Heart left ventricle (tissue), 16 donors: ENCODE measurements at regions not wholly inside any gene's neighbourhood (a gene's known extent, or its start where the extent isn't known, plus 50 kb on each side); places are given as distances from the start of the nearest gene placed in this dataset.

Experiments used
- ATAC-seq, 4 donors: fragments of 200-7000 bp; cut with Tn5 transposase; one replicate each; pipeline ENCODE4 v1.9.1; 2020 to 2022; ENCODE audit warnings: moderate library complexity in 4 of 4, mild to moderate bottlenecking in 3 of 4, moderate number of reproducible peaks in 1 of 4
- DNase-seq, 5 donors: peaks; one replicate each; pipeline ENCODE4 v3.0.0-alpha.2; 2020
- H3K27ac ChIP-seq, 12 donors: fragments of 200-600 bp; sonication (generic) in 4 of 12; one replicate each; pipeline versions ENCODE4 v1.5.0 to v1.8.0; 2016 to 2022; ENCODE audit warnings: mild to moderate bottlenecking in 2 of 12
- H3K27me3 ChIP-seq, 9 donors: fragments of 200-600 bp; sonication (generic) in 2 of 9; one replicate each; pipeline versions ENCODE4 v1.5.1 to v1.8.0; 2016 to 2022; ENCODE audit warnings: mild to moderate bottlenecking in 3 of 9
- H3K36me3 ChIP-seq, 9 donors: fragments of 200-600 bp; sonication (generic) in 2 of 9; one replicate each; pipeline versions ENCODE4 v1.5.0 to v1.8.0; 2018 to 2022; ENCODE audit warnings: mild to moderate bottlenecking in 2 of 9
- H3K4me1 ChIP-seq, 12 donors: fragments of 200-600 bp; sonication (generic) in 4 of 12; one replicate each; pipeline versions ENCODE4 v1.5.0 to v1.8.0; 2016 to 2022; ENCODE audit warnings: mild to moderate bottlenecking in 3 of 12
- H3K4me3 ChIP-seq, 12 donors: fragments of 200-600 bp; sonication (generic) in 4 of 12; one replicate each; pipeline versions ENCODE4 v1.5.0 to v1.8.0; 2017 to 2022; ENCODE audit warnings: mild to moderate bottlenecking in 9 of 12, moderate library complexity in 4 of 12
- H3K9me3 ChIP-seq, 12 donors: fragments of 200-600 bp; sonication (generic) in 4 of 12; one replicate each; pipeline versions ENCODE4 v1.5.0 to v1.8.0; 2016 to 2022; ENCODE audit warnings: mild to moderate bottlenecking in 1 of 12
- POLR2A ChIP-seq, 2 donors: fragments of 450-650 bp; IDR thresholded peaks; one replicate each; pipeline ENCODE4 v1.6.1; 2017; ENCODE audit warnings: antibody characterized with exemption in 2 of 2, mild to moderate bottlenecking in 2 of 2, moderate library complexity in 2 of 2
- WGBS, 4 donors: extraction: QIAGEN DNeasy Blood & Tissue Kit in 2 of 4; methylation state at CpG; one replicate each; pipeline versions ENCODE4 v1.1.5 to v1.1.7; 2013 to 2018; 5-methylcytosine and 5-hydroxymethylcytosine counted together
- intact Hi-C, 10 donors: fragments of 100-400 bp; cut with DNase I; formaldehyde crosslinking; loops; one replicate each; pipeline versions ENCODE4 v1.11.1 to v1.14.2; 2022
- TF ChIP-seq, protein P1 (sequence below), 12 donors: fragments of 200-600 bp; sonication (generic) in 4 of 12; IDR thresholded peaks; one replicate each; pipeline versions ENCODE4 v1.5.0 to v1.8.0; 2018 to 2022; ENCODE audit warnings: antibody characterized with exemption in 12 of 12, mild to moderate bottlenecking in 5 of 12
- donor health status: ischemic (EF 13 %, LVEDD 7.1; RV severe dilation, severe dysfunction).
- donor health status: healthy with polysubstance abuse.
- donor health status: DM: no; HTN: yes; CAD: no.
- donor health status: DM: no; HTN: no; CAD: no.
- donor health status: ischemic (EF 25% LVEDD 6.9; RV normal size, moderate dysfunction).
- donor health status: ischemic (EF 25% LVEDD 5.7; RV mildly dilated, moderate dysfunction).
- donor health status: healthy.
- donor health status: DM: yes; HTN: yes; CAD: no.
- donor health status: ischemic (EF 35%, LVEDD 5.7; RV mildly dilated, moderate dysfunction).
- donor health status: nonischemic (EF 11% LVEDD 7.7; RV severe dilation, severe dysfunction).
- donor health status: DM: yes; HTN: yes; CAD: no.
- donor health status: PGD.
- donor health status: ischemic (EF 29% LVEDD 5.4; RV normal size, mild dysfunction).
- donor health status: nonischemic (EF 23%, LVEDD 6.1; RV moderate dilation, normal function).

DNA sequence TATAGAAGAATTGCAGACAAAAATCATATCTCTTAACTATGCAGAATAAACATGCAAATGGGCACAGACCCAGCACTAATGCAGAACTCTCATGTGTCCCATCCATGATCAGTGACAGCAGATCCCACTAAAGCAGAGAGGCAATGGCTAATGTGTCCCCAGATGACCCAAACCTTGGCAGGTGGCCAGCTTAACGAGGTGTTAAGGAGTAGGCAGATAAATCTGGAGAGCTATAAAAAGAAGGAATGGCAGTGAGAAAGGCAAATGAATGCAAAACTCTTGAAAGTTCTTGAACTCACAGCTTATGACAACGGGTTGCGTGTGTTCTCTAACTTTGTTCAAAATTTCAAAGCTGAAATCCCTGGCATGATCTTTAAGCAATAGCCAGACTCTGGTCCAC is 265.4 kb downstream of the RASEF start:
- 26 to 37% (median 30%) methylated on average over 3 of the region's 3 CpGs for WGBS, 4 donors
- intact Hi-C loops: no loop called here
- TF ChIP-seq POLR2A (IDR thresholded peaks at IDR 0.05): no peak
- TF ChIP-seq, protein P1, sequence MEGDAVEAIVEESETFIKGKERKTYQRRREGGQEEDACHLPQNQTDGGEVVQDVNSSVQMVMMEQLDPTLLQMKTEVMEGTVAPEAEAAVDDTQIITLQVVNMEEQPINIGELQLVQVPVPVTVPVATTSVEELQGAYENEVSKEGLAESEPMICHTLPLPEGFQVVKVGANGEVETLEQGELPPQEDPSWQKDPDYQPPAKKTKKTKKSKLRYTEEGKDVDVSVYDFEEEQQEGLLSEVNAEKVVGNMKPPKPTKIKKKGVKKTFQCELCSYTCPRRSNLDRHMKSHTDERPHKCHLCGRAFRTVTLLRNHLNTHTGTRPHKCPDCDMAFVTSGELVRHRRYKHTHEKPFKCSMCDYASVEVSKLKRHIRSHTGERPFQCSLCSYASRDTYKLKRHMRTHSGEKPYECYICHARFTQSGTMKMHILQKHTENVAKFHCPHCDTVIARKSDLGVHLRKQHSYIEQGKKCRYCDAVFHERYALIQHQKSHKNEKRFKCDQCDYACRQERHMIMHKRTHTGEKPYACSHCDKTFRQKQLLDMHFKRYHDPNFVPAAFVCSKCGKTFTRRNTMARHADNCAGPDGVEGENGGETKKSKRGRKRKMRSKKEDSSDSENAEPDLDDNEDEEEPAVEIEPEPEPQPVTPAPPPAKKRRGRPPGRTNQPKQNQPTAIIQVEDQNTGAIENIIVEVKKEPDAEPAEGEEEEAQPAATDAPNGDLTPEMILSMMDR (IDR thresholded peaks at IDR 0.05): no peak

DNA sequence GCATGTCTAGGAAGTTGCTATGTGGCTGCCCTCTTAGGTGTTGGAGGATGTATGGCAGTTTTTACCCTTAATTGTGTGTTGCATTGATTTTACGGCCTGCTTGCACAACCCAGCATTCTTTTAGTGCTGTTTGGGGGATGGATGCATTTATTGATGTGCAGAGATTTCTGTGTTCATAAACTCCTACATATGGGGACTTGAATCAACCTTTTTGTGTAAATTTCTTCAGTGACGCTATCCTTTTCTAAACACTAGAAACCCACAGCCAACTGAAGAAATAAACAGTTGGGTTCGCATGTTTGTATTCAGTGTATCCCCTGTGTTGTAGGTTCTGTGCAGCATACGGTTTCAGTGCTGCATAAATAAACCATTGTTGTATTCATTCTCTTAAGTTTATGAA is 263.7 kb downstream of the RASEF start:
- 85 to 89% (median 88%) methylated on average over 4 of the region's 4 CpGs for WGBS, 4 donors
- ATAC-seq (no peak), DNase-seq (no peak)
- intact Hi-C loops: no loop called here
- Histone ChIP-seq H3K27ac (no peak overlapping the region), H3K36me3 (no peaks in the 10 kb centered on the region), H3K27me3 (peaks cover 0 to 3% (median 0%) of the 10 kb centered on the region in 9 donors), H3K9me3 (no peaks in the 10 kb centered on the region), H3K4me1 (peaks cover 0 to 8% (median 0%) of the 10 kb centered on the region in 12 donors), H3K4me3 (no peak overlapping the region)
- TF ChIP-seq POLR2A (IDR thresholded peaks at IDR 0.05): no peak
- TF ChIP-seq, protein P1 (IDR thresholded peaks at IDR 0.05): no peak

More for the DNA sequence above, 265.4 kb downstream of the RASEF start:
- peak in 3 of 4 donors; percentile 58 to 79 (median 72) for ATAC-seq
- no peaks in the 10 kb centered on the region for H3K27me3 ChIP-seq
- peaks cover 0 to 8% (median 0%) of the 10 kb centered on the region in 12 donors for H3K4me1 ChIP-seq
- DNase-seq: peak; percentile 21 to 75 (median 56)
- no peaks in the 10 kb centered on the region for H3K36me3 ChIP-seq
- H3K9me3 ChIP-seq: no peaks in the 10 kb centered on the region
- no peak overlapping the region for H3K4me3 ChIP-seq
- no peak overlapping the region for H3K27ac ChIP-seq

DNA sequence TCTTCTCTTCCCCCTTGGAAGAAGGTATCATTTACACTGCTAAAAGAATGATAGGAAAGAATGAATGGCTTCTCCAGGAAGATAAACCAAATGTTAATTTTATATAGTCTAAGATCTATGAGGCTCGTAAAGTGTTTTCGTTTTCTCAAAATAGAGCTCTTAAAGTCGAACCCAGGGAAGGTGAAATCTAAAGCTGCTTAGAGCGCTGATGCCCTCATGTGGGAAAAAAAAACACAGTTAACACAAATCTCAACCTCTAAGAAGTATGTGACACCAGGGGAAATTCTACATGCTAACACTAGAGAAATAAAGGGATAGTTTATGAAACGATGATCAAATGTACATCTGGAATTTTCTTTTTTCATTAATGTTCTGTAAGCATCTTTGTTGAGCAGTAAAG is 257.9 kb downstream of the RASEF start:
- no peak for DNase-seq
- ATAC-seq: no peak
- TF ChIP-seq, protein P1 (IDR thresholded peaks at IDR 0.05): no peak
- TF ChIP-seq POLR2A (IDR thresholded peaks at IDR 0.05): no peak
- Histone ChIP-seq H3K9me3 (no peaks in the 10 kb centered on the region), H3K27ac (no peak overlapping the region), H3K27me3 (peaks cover 0 to 9% (median 0%) of the 10 kb centered on the region in 9 donors), H3K4me3 (no peak overlapping the region), H3K4me1 (no peaks in the 10 kb centered on the region), H3K36me3 (no peaks in the 10 kb centered on the region)
- 67 to 71% (median 71%) methylated on average over 5 of the region's 5 CpGs for WGBS, 4 donors
- intact Hi-C loops: no loop called here

DNA sequence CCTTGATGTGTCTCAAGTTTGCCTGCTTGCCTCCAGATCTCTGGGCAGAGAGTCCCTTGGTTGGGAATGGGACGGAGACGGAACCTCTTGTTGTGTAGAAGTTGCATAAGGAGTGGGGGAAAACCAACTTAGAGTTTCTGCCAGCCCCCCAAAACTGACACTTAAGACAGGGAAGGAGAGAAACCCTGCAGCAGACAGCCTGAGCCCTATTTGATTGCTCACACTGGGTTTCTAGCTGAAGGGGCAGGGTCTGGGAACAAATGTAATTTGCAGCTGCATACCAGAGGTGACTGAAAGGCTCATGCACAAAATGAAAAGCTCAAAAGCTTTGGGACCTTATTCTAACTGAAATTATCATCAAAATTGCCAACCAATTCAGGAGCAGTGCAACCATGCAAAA is 254.5 kb downstream of the RASEF start:
- H3K36me3 ChIP-seq: no peaks in the 10 kb centered on the region
- H3K4me3 ChIP-seq: no peak overlapping the region
- H3K4me1 ChIP-seq: no peaks in the 10 kb centered on the region
- no peaks in the 10 kb centered on the region for H3K9me3 ChIP-seq
- no peak overlapping the region for H3K27ac ChIP-seq
- intact Hi-C loops: no loop called here
- DNase-seq (no peak), ATAC-seq (no peak)
- peaks cover 0 to 9% (median 0%) of the 10 kb centered on the region in 9 donors for H3K27me3 ChIP-seq
- 89 to 96% (median 90%) methylated on average over 2 of the region's 2 CpGs for WGBS, 4 donors
- TF ChIP-seq POLR2A (IDR thresholded peaks at IDR 0.05): no peak
- TF ChIP-seq, protein P1 (IDR thresholded peaks at IDR 0.05): no peak
